ENCODE measurements at regions not wholly inside any gene's neighbourhood (a gene's known extent, or its start where the extent isn't known, plus 50 kb on each side); places are given as distances from the start of the nearest gene placed in this dataset.

GRCh38 chr21:35548904-35549615 lies 500.0 kb upstream of the RUNX1 start:
- TF ChIP-seq POLR2A (IDR thresholded peaks at IDR 0.05), result no peak
- TF ChIP-seq CTCF (IDR thresholded peaks at IDR 0.05 in 4 of 5, conservative IDR thresholded peaks at IDR 0.05 in 1 of 5), result no peak
